ENCODE measurements at regions not wholly inside any gene's neighbourhood (a gene's known extent, or its start where the extent isn't known, plus 50 kb on each side); places are given as distances from the start of the nearest gene placed in this dataset.
A peak's percentile ranks its signal among the peaks of the same experiment; 100 is the strongest.

- DNase-seq (ENCODE audit: low read depth, low spot score) (no peak), ATAC-seq (no peak), FAIRE-seq (no peak)
- intact Hi-C loops (cut with micrococcal nuclease; ENCODE audit: unreplicated experiment) (no loop called here), in situ Hi-C loops (cut with MboI) (no loop called here)
- no peaks in the 10 kb centered on the region for H3K4me1 ChIP-seq (ENCODE audit: control insufficient read depth, insufficient read depth, low read length)
- H3K27ac ChIP-seq (ENCODE audit: control insufficient read depth, insufficient read depth) = no peak overlapping the region
- H4K20me1 ChIP-seq (ENCODE audit: control insufficient read depth, insufficient read depth) = no peaks in the 10 kb centered on the region
- H2AFZ ChIP-seq (ENCODE audit: control insufficient read depth, low read depth, low read length) = no peak overlapping the region
- BruUV-seq (replicated peaks) = no TSS peak
- ChIA-PET SMC1A (ENCODE audit: uncharacterized antibody, unreplicated experiment) (no interaction called here), CTCF (no interaction called here), POLR2A (no interaction called here), RAD21 (ENCODE audit: unreplicated experiment) (no interaction called here)
- WGBS (ENCODE audit: insufficient coverage, insufficient replicate concordance, low lambda C conversion rate, missing lambda C conversion rate) = 15% methylated on average over 8 of the region's 8 CpGs
- H3K79me2 ChIP-seq (ENCODE audit: control insufficient read depth, insufficient read depth, low read length) = no peaks in the 10 kb centered on the region
- no peak overlapping the region for H3K4me3 ChIP-seq
- H3K27me3 ChIP-seq (replicated peaks in 1 of 2; ENCODE audit: control insufficient read depth in 2 of 2, insufficient read depth in 2 of 2, low read length in 1 of 2) = no peaks in the 10 kb centered on the region
- TF ChIP-seq ETV6 (conservative IDR thresholded peaks at IDR 0.05 in 1 of 2, IDR thresholded peaks at IDR 0.05 in 1 of 2; ENCODE audit: borderline replicate concordance in 1 of 2, low read depth in 1 of 2) (peak in 1 of 2 experiments; percentile 64; a peak in 1 of 4 replicates), RFX5 (IDR thresholded peaks at IDR 0.05; ENCODE audit: low read depth, low read length) (no peak), POLR2AphosphoS2 (IDR thresholded peaks at IDR 0.05; ENCODE audit: low read depth, low read length) (no peak)
- no peaks in the 10 kb centered on the region for H3K9me3 ChIP-seq (replicated peaks; ENCODE audit: control insufficient read depth, insufficient read depth, low read length)
- H3K4me2 ChIP-seq (ENCODE audit: control insufficient read depth, insufficient read depth) = no peak overlapping the region
- no peak overlapping the region for H3K9ac ChIP-seq (ENCODE audit: control insufficient read depth, insufficient read depth, low read length)
- H3K36me3 ChIP-seq (ENCODE audit: control insufficient read depth in 2 of 2, insufficient read depth in 2 of 2, low read length in 1 of 2) = no peaks in the 10 kb centered on the region
Measured at GRCh38 chr20:47963022-47963421, 177.7 kb upstream of the SULF2 start.

GRCh38 chr20:47962286-47962963 lies 177.1 kb upstream of the SULF2 start:
- 37% methylated on average over 7 of the region's 7 CpGs for WGBS (ENCODE audit: insufficient coverage, insufficient replicate concordance, low lambda C conversion rate, missing lambda C conversion rate)
- Histone ChIP-seq H3K4me2 (ENCODE audit: control insufficient read depth, insufficient read depth) (no peak overlapping the region), H3K4me3 (no peak overlapping the region), H2AFZ (ENCODE audit: control insufficient read depth, low read depth, low read length) (no peak overlapping the region), H3K9me3 (replicated peaks; ENCODE audit: control insufficient read depth, insufficient read depth, low read length) (no peaks in the 10 kb centered on the region), H3K4me1 (ENCODE audit: control insufficient read depth, insufficient read depth, low read length) (no peaks in the 10 kb centered on the region), H3K27me3 (replicated peaks in 1 of 2; ENCODE audit: control insufficient read depth in 2 of 2, insufficient read depth in 2 of 2, low read length in 1 of 2) (no peaks in the 10 kb centered on the region), H3K36me3 (ENCODE audit: control insufficient read depth in 2 of 2, insufficient read depth in 2 of 2, low read length in 1 of 2) (no peaks in the 10 kb centered on the region), H4K20me1 (ENCODE audit: control insufficient read depth, insufficient read depth) (no peaks in the 10 kb centered on the region), H3K27ac (ENCODE audit: control insufficient read depth, insufficient read depth) (no peak overlapping the region), H3K9ac (ENCODE audit: control insufficient read depth, insufficient read depth, low read length) (no peak overlapping the region), H3K79me2 (ENCODE audit: control insufficient read depth, insufficient read depth, low read length) (no peaks in the 10 kb centered on the region)
- ChIA-PET POLR2A (no interaction called here), CTCF (no interaction called here), SMC1A (ENCODE audit: uncharacterized antibody, unreplicated experiment) (no interaction called here), RAD21 (ENCODE audit: unreplicated experiment) (interaction anchor here (1.2 kb wide), 1 partner anchor 658 kb away, joined by 3 read pairs; no protein-coding TSS in a partner anchor)
- DNase-seq (ENCODE audit: low read depth, low spot score) (no peak), ATAC-seq (no peak), FAIRE-seq (no peak)
- in situ Hi-C loops (cut with MboI) = no loop called here
- intact Hi-C loops (cut with micrococcal nuclease; ENCODE audit: unreplicated experiment) = no loop called here
- no TSS peak for BruUV-seq (replicated peaks)
- no peak for TF ChIP-seq ZNF622 (IDR thresholded peaks at IDR 0.05)
- TF ChIP-seq, protein P1, sequence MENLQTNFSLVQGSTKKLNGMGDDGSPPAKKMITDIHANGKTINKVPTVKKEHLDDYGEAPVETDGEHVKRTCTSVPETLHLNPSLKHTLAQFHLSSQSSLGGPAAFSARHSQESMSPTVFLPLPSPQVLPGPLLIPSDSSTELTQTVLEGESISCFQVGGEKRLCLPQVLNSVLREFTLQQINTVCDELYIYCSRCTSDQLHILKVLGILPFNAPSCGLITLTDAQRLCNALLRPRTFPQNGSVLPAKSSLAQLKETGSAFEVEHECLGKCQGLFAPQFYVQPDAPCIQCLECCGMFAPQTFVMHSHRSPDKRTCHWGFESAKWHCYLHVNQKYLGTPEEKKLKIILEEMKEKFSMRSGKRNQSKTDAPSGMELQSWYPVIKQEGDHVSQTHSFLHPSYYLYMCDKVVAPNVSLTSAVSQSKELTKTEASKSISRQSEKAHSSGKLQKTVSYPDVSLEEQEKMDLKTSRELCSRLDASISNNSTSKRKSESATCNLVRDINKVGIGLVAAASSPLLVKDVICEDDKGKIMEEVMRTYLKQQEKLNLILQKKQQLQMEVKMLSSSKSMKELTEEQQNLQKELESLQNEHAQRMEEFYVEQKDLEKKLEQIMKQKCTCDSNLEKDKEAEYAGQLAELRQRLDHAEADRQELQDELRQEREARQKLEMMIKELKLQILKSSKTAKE (IDR thresholded peaks at IDR 0.05; ENCODE audit: low read depth, poor library complexity, severe bottlenecking) = no peak
